ENCODE measurements at regions not wholly inside any gene's neighbourhood (a gene's known extent, or its start where the extent isn't known, plus 50 kb on each side); places are given as distances from the start of the nearest gene placed in this dataset.

DNA sequence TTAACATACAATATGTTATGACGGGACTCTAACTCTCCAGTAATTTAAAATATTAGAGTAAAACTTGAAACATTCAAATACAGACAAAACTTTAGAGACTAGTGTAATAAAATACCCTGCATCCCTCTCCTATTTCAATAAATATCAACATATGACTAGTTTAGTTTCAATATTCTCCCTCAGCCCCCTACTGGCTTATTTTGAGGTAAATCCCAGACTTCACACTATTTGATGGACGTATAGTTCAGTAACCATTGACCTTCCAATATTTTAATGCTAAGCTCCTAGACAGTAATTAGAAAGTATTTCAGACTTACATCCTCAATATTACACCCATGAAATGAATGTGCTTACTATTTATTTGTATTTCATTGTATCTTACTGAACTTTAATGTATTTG, 180.7 kb upstream of the STARD13 start:
- DNase-seq (ENCODE audit: low read depth), result no peak

DNA sequence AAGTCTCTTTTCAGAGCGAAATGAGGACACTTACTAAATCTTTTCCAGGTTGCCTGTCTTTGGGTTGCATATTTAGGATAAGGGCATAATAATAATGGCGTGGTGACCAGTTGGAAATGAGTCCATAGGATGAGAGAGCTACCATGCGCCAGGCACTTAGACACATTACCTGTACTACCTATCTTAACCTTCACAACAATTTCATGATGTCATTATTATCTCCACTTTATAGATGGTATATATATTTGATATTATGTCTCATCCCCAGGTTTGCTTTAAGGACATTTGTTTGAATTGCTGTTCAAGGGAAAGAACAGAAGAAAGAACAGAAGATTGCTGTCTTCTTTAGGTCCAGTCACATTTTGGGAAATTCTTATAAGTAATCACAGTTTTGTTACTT, 182.0 kb upstream of the STARD13 start:
- no peak for DNase-seq (ENCODE audit: low read depth)

DNA sequence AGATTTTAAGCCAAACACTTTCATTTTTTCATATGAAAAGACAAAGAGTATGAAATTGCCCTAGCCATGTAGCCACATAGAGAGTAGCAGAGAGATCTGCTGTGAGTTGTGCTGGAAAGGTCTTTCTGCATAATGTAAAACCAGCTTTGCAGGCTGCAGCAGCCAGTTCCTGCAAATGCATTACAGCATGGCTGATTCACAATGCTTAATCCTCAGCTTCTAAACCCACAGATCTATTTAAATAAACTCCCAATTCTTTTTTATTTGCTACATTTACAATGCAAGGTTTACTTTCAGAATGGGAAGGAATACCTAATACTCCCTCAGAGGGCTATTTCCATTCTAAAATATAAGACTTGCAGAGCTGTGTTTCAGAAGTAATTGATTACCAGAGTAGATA, 185.6 kb upstream of the STARD13 start:
- no peak for DNase-seq (ENCODE audit: low read depth)

DNA sequence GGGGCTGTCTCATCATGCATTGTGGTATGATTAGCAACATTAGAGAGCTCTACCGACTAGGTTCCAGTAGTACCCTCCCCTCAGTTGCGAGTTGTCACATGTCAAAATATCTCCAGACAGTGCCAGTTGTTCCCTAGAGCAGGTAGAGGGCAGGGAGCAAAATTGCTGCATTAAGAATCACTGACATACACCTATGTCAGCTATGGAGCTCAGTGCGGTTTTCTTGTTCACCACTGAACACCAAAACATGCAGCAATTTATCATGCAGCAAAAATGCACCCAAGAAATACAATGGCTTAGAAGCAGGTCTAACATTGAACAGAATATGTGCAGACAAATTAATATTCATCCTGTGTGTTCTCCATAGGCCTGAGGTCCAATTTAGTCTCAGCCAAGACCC, 186.9 kb upstream of the STARD13 start:
- no peak for DNase-seq (ENCODE audit: low read depth)

DNA sequence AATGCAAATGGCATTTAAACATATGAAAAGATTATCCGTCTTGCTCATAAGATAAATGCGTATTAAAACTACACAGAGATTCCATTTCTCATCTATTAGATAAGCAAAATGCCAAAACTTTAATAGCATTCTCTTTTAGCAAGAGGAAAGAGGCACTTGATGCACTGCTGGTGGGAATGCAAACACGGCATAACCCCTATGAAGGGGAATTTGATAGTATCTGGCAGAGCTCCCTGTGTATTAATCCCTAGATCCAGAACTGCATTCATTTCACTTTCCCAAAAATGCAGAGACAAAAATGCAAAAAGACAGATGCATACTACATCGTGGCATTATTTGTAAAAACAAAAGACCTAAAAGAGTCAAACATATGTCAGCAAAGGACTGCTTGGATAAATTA, 193.6 kb upstream of the STARD13 start:
- no peak for DNase-seq (ENCODE audit: low read depth)

DNA sequence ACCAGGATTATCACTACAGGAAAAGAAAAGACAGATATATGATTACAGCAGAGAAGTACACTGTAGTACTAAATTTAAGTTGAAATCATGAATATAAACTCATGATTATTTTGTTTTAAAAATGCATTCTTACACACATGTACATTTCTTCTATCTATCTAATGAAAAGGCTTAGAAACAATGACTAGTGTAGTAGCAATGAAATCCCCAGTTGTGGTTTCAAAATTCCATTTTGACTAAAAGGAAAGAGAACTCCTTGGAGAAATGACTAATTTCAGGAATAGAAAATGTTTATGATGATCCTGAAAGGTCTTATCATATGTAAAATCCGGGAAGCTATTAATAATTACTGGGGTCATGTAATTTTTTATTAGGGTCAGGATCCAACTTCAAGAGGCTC, 195.0 kb upstream of the STARD13 start:
- DNase-seq (ENCODE audit: low read depth), result no peak

DNA sequence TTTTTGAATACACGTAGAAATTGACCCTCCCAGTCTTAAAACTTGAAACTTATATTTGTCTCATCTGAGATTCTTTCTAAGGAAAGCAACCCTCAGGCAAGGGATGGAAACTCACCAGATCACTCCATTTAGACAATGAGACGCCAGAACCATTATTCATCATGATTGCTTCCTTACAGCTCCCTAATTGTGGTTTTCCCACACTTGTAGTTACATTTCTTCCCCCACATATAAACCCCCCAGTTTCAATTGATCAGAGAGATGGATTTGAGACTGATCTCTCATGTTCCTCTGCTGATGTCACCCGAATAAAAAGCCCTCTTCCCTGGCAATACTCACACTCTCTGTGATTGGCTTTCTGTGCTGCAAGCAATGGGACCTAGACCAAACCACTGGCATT, 197.9 kb upstream of the STARD13 start:
- DNase-seq (ENCODE audit: low read depth), result no peak

DNA sequence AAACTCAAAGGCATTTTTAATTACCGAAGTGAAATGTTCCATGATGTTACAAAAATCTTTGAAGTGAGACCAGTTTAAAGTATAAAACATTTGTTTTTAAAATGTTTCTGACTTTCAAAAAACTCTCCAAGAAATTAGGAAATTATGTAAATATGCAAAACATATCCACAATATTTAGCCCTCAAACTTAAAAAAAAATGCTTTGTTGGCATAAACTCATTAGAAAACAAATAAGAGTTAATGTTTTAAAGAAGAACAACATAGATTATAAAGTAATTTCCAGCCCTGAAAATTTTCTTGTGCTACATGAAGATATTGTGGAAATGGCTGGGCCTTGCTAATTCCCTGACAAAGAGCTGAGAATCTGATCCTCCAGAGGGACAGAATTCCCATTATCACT, 199.7 kb upstream of the STARD13 start:
- DNase-seq (ENCODE audit: low read depth), result no peak

DNA sequence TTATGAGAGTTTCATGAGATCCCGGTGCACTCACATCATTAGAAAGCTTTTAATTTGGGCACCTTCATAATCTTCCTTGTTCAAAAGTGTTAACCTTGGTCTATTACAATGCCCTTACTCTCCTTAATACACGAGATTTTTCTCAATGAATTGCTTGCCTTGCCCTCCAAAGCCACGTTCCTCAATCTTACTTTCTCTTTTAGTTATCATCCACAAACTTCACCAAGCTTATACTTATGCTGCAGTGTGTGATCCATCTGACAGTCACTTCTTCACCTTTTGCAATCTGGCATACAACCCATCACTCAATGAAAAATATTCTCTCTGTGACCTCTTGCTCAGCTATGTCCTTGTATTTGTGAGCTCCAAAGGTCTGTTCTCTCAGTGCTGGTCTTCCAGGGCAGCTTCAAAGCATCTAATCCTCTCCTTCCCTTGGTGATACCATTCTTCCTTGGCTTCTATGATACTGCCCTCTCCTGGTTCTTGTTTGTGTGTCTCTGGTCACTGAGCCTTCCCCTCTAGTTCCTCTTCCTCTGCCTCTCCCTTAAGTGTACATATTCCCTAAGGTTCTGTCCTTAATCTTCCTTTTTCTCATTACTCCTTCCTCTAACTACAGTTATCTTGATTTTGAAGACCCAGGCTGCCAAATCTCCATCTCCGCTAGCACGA, 202.2 kb upstream of the STARD13 start:
- no peak for DNase-seq (ENCODE audit: low read depth)

DNA sequence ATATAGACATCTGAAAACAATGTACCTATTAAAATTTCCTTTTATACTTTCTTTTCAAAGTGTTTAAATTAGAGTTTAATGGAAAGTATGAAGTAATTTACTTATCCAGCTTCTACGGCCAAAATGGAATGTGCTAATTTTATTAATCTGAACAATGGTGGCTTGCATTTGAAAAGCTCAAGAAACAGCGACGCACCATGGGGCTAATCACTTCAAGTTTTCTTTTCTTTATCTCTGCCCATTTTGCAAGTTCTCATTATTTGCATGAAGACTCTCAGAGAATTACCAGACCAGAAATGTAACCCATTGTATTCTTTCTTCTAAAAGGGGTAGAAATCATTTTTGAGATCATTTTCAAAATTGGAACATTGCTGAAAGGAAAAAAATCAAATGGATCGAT, 204.0 kb upstream of the STARD13 start:
- no peak for DNase-seq (ENCODE audit: low read depth)

DNA sequence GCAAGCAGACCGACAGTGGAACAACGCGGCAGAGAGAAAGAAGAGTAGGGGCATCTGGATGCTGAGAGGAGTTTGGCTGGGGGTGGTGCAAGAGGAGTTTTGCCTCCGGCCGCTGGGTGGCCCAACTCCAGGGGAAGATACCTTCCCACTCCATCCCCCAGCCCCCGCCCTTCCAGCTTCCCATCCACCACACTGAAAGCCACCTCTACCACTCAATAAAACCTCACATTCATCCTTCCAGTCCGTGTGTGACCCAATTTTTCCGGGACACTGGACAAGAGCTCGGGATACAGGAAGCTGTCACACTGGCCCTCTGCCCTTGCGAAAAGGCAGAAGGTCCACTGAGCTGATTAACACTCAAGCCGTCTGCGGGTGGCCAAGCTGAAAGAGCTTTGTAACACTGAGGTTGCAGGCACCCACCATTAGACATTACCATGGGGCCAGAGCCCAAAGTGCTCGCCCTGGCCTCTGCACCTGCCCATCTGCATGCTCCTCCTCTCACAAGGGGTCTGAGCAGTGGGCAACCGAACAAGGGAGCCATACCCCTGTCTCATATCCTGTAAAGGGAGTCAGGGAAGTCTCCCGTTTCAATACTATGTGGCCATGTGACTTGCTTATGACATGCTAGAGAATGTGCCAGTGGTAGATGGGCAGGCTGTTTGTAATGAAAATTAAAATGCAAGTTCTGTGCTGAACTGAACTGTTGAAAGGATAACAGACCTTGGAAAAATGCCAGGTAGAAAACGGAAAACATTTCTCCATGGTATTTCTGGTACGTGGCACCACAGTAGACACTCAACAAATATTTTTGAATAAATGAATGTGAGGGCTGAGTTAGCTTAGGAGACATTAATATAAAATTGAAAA, 205.1 kb upstream of the STARD13 start:
- DNase-seq (ENCODE audit: low read depth), result no peak

DNA sequence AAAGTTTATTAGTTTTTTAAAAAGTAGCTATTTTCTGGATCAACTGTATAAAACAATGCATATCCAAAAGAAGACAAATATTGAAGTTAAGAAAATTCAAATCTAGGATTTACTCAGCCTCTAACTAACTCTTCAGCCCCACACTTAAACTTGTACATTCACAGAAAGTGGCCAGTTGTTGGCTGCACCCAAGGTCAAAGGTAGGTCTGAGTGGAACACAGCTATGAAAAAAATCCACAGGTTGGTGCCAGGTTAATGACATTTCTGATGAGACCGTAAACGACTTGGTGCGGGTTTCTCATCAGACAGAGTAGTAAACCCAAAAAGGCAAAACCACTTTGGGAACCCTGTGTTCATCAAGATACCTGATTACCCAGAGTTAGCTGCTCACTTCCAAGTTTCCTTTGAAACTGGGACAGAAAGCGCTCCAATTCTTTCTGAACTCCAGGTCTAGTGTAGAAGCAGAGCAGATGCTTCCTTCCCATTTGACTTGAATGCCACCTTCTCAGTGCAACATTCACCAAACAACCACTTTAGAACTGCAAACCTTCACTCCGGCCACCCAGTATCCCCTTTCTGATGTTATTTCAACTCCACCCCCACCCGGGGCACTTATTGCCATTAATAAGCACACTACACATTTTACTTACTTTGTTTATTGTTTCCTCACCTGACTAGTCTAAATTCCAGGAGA, 208.3 kb upstream of the STARD13 start:
- no peak for DNase-seq (ENCODE audit: low read depth)

DNA sequence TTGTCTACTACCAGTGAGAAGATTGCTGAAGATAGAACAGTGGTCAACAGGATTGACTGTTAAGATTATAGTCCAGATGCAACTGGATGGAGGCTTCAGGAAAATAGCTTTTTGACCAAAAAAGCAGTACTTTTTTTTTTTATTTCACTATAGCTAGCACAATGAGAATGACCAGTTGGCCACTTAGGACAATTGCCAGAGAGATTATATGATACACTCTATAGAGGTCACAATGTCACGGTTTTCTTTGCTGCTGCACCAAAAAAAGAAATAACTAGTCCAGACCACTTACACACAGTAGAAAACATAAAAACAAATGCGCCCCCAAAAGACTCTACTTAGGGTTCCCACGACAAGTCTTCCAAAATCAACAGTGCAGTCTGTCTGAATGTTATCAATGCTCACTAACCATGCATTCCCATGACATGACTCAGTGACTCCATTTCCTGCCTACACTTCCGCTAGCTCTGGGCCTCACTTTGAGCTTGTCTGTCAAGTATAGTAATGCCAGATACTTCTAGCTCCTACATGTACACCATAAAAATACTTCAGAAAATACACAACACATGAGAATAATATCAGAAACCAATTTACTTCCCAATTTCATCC, 209.1 kb upstream of the STARD13 start:
- DNase-seq (ENCODE audit: low read depth), result no peak

DNA sequence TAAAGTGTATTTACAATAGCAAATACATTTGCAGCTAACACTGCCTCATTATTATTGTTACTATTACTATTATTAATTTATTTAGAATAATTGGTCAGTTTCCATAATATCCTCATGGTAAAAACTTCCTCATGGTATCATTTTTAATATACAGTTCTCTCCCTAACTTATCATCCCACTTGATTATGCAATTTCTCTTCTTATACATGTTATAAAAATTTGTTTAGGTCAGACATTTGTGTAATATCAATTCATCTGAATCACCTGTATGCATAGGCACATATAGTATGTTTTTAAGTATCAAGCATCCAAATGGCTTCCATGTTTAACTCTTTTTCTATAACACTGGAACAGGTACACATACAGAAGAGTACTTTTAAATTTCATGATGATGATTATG, 210.8 kb upstream of the STARD13 start:
- no peak for DNase-seq (ENCODE audit: low read depth)

DNA sequence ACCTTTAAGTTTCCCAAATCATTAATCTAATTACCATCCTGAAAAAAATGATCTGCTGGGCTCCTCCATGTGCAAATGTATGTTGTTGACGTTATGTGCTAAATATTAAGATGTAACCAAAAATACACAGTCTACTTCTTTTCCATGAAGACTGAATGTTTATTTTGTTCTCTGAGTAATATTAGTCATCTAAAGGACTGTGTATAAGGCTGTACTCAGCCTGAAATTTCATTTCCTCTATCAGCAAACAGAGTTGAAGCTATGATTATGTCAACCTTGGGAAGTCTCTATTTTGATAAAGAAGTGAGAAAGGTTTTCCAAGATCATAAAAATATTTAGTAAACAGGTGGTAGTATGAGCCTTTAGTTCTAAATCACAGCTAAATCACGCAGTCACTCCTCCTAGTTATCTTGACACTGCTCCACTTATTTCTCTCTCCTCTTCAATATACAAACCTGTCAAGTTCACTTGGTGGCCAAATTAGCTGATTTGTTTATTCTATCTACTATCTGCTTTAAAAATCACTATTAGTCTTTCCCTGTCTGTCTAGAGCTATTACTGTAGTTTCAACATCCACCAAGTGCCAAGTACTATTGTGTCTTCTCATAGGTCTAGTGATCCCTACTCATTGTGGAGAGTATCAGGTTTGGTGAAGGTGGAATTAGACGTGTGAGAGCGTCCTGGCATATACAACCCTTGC, 211.7 kb upstream of the STARD13 start:
- DNase-seq (ENCODE audit: low read depth), result no peak

DNA sequence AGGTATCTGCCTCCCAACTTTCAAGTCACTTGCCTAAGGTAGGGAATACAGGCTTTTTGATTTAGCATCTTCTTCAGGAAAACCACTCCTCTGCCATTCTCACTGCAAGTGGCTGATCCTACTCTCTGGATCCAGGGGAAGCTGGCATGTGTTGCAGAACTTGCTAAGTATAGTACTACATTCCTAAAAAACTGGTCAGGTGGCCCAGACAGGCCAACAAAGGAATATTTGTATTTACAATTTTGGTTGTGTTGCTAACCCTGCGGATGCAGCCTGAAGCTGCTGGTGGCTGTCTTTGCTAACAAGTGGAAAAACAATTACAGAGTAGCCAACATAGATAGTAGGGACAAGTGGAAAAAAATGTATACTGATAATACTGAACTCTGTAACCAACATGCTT, 222.5 kb upstream of the STARD13 start:
- no peak for DNase-seq (ENCODE audit: low read depth)

DNA sequence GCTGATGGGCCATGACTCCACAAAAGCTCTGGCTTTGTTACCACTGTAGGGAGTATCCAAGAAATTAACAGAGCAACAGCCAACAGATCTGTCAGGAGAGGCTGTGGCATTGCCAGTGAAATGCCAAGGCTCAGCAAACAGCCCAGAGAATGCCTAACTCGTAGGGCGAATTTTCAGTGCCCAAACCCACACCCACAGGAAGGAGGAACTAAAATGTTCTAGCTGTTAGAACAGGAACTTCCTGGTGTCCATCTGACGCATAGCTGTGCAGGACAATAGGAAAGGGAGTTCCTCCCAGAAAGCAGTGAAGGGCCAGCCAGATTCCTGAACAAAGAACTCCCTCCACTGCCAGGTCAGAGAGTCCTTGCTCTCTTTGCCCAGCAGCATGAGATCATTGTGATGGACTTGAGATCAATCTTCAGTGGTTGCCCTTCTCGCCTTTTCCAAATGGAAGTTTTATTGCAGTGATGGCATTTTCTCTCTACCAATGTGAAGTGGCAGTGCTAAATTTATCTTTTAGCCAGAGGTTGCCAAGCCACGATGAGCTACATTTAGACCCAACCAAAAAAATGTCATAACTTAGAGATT, 224.2 kb upstream of the STARD13 start:
- DNase-seq (ENCODE audit: low read depth), result no peak

DNA sequence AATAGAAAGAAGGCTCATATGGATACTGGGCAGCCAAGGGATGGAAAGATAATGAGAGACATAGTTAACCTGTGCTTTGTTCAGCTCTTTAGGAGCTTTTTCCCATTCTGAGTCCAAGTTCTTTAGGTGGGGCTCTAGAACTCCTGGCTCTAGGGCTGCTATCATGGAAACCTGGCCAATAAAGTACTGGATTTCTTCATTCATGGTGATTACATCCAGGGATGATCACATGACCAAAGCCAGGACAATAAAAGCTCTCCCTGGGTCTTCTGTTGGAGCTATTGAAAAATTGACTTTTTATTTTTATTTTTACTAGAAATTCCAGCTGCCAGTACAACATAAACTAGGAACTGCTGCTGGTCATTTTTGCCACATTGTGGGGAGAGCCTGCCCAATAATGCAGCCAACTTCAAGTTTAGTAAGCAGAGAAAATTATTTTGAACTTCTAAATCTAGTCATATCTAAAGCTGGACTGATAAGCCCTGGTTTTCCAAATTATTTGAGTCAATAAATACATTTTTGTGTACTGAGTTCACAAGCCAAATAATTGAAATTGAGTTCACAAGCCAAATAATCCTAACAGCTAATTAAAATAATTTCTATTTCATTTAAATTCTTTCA, 224.9 kb upstream of the STARD13 start:
- no peak for DNase-seq (ENCODE audit: low read depth)

DNA sequence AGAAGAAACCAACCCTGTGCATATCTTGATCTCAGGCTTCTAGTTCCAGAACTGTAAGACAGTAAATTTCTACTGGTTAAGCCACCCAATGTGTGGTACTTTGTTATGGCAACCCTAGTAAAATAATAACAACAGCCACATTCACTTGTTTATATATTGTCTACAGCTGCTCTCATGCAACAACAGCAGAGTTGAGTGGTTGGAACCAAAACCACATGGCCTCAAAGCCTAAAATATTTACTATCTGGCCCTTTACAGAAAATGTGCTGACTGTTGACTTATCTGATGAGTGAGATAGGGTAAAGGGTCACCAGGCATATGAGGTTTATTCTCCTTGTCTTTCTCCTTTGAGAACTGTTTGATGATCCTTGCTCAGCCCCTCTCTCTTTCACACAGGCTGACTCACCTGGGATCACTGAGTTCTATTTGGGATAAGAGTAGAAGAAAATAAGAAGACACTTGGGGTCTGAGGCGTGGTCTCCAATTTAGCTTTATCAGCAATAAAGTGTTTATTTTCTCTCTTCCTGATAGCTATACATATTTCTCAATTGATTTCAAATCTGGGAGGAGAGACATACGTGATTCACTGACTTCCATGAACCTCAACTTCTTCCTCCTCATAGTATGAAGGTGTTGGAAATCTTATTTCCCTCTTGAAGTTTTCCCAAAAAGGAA, 227.5 kb upstream of the STARD13 start:
- DNase-seq (ENCODE audit: low read depth), result no peak

DNA sequence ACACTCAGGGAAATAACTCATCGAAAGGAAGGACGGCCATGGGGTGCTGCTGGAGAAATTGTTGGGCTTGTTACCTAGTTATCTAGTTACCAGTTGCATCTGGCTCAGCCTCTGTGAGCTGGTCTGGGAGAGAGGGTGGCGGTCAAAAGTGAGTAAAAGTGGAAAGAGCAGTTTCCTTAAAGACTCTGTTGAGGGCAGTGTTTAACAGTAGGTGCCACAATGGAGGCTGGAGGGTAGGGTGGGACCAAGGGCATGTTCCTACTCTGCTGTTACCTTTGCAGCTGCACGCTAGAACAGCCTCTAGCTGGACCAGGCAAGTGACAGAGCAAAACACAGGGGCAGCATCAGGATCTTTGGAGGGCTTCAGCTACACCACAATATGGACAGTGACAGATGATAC, 228.8 kb upstream of the STARD13 start:
- no peak for DNase-seq (ENCODE audit: low read depth)

Measured in forelimb muscle (tissue), 1 donor.